SK-N-MC (cell line): ENCODE measurements at regions not wholly inside any gene's neighbourhood (a gene's known extent, or its start where the extent isn't known, plus 50 kb on each side); places are given as distances from the start of the nearest gene placed in this dataset.

Experiments
- DNase-seq: peaks from one replicate; pipeline ENCODE4 v3.0.0-alpha.2; 2011; ENCODE audit warnings: low read depth, low spot score
- H3K27ac ChIP-seq: fragments of 200-600 bp; sonication (generic); 2 replicates; pipeline ENCODE4 v1.5.1; 2016; ENCODE audit warnings: mixed run types
- H3K36me3 ChIP-seq: fragments of 200-600 bp; sonication (generic); 2 replicates; pipeline ENCODE4 v1.6.1; 2017; ENCODE audit warnings: antibody characterized with exemption, low read length, mixed read lengths; ENCODE audit not compliant: insufficient read depth
- H3K4me3 ChIP-seq: fragments of 200-600 bp; sonication (generic); 2 replicates; pipeline ENCODE4 v1.5.1; 2016
- H3K9ac ChIP-seq: fragments of 200-600 bp; sonication (generic); 2 replicates; pipeline ENCODE4 v1.8.0; 2017; ENCODE audit warnings: mixed run types, mixed read lengths; ENCODE audit not compliant: insufficient read length
- H3K9me3 ChIP-seq: fragments of 200-600 bp; sonication (generic); 2 replicates; pipeline ENCODE4 v1.6.1; 2017; ENCODE audit warnings: low read depth, mild to moderate bottlenecking, antibody characterized with exemption, low read length, moderate library complexity, mixed read lengths
- EZH2 ChIP-seq: fragments of 200-600 bp; sonication (generic); IDR thresholded peaks from one replicate; pipeline ENCODE4 v1.6.1; 2017; ENCODE audit warnings: antibody characterized with exemption
- FOXP2 ChIP-seq: optimal IDR thresholded peaks from 2 replicates; pipeline ENCODE3; 2011; ENCODE audit warnings: mild to moderate bottlenecking, moderate library complexity; ENCODE audit not compliant: insufficient read depth; ENCODE audit errors: extremely low read length, control extremely low read depth
- POLR2AphosphoS5 ChIP-seq: IDR thresholded peaks from 2 replicates; pipeline ENCODE4 v1.6.1; 2012; ENCODE audit warnings: mild to moderate bottlenecking, low read depth, low read length, borderline replicate concordance

- peak; percentile 76 for DNase-seq
- H3K4me3 ChIP-seq, result no peak overlapping the region
- H3K9ac ChIP-seq, result no peak overlapping the region
- H3K9me3 ChIP-seq, result no peaks in the 10 kb centered on the region
- H3K27ac ChIP-seq, result peak overlapping the region; percentile 91
- no peaks in the 10 kb centered on the region for H3K36me3 ChIP-seq
- TF ChIP-seq EZH2, result no peak
- no peak for TF ChIP-seq FOXP2
These were observed 1417.1 kb downstream of the AACS start for GRCh38 chr12:126482238-126482889.

- DNase-seq, result no peak
- H3K9ac ChIP-seq, result peak overlapping the region; percentile 4
- H3K9me3 ChIP-seq, result no peaks in the 10 kb centered on the region
- peak overlapping the region; percentile 91 for H3K27ac ChIP-seq
- no peaks in the 10 kb centered on the region for H3K36me3 ChIP-seq
- no peak for TF ChIP-seq POLR2AphosphoS5
- TF ChIP-seq EZH2, result no peak
- TF ChIP-seq FOXP2, result no peak
- no peak overlapping the region for H3K4me3 ChIP-seq
These were observed 1418.2 kb downstream of the AACS start for GRCh38 chr12:126483145-126484068.

- H3K9me3 ChIP-seq, result no peaks in the 10 kb centered on the region; the same call in 1 of the 2 replicates
- H3K27ac ChIP-seq, result no peak overlapping the region
- TF ChIP-seq POLR2AphosphoS5 (no peak), EZH2 (no peak), FOXP2 (no peak)
- no peak for DNase-seq
- no peaks in the 10 kb centered on the region for H3K36me3 ChIP-seq
- H3K4me3 ChIP-seq, result no peak overlapping the region
- H3K9ac ChIP-seq, result no peak overlapping the region
These were observed 1422.3 kb downstream of the AACS start for GRCh38 chr12:126487431-126487980.

GRCh38 chr12:126488806-126489205 lies 1423.6 kb downstream of the AACS start:
- H3K9ac ChIP-seq, result no peak overlapping the region
- no peak for TF ChIP-seq POLR2AphosphoS5
- no peak for TF ChIP-seq FOXP2
- no peak for TF ChIP-seq EZH2
- no peak overlapping the region for H3K4me3 ChIP-seq
- H3K9me3 ChIP-seq, result no peaks in the 10 kb centered on the region; the same call in 1 of the 2 replicates
- no peak overlapping the region for H3K27ac ChIP-seq
- no peak for DNase-seq
- no peaks in the 10 kb centered on the region for H3K36me3 ChIP-seq

- no peak for DNase-seq
- TF ChIP-seq POLR2AphosphoS5 (no peak), EZH2 (no peak), FOXP2 (no peak)
- Histone ChIP-seq H3K27ac (no peak overlapping the region), H3K9me3 (no peaks in the 10 kb centered on the region; the same call in 1 of the 2 replicates), H3K9ac (no peak overlapping the region), H3K36me3 (no peaks in the 10 kb centered on the region), H3K4me3 (no peak overlapping the region)
These were observed 1426.9 kb downstream of the AACS start for GRCh38 chr12:126492181-126492580.

GRCh38 chr12:126493366-126494108 lies 1428.3 kb downstream of the AACS start:
- Histone ChIP-seq H3K9me3 (no peaks in the 10 kb centered on the region; the same call in 1 of the 2 replicates), H3K4me3 (no peak overlapping the region), H3K27ac (no peak overlapping the region), H3K36me3 (no peaks in the 10 kb centered on the region), H3K9ac (no peak overlapping the region)
- DNase-seq, result no peak
- TF ChIP-seq POLR2AphosphoS5, result no peak
- no peak for TF ChIP-seq EZH2
- no peak for TF ChIP-seq FOXP2

GRCh38 chr12:126496201-126496600 lies 1431.0 kb downstream of the AACS start:
- Histone ChIP-seq H3K4me3 (no peak overlapping the region), H3K9ac (no peak overlapping the region), H3K9me3 (no peaks in the 10 kb centered on the region; the same call in 1 of the 2 replicates), H3K36me3 (no peaks in the 10 kb centered on the region), H3K27ac (no peak overlapping the region)
- DNase-seq, result no peak
- TF ChIP-seq POLR2AphosphoS5, result no peak
- no peak for TF ChIP-seq FOXP2
- no peak for TF ChIP-seq EZH2
